ENCODE measurements at regions not wholly inside any gene's neighbourhood (a gene's known extent, or its start where the extent isn't known, plus 50 kb on each side); places are given as distances from the start of the nearest gene placed in this dataset.

DNA sequence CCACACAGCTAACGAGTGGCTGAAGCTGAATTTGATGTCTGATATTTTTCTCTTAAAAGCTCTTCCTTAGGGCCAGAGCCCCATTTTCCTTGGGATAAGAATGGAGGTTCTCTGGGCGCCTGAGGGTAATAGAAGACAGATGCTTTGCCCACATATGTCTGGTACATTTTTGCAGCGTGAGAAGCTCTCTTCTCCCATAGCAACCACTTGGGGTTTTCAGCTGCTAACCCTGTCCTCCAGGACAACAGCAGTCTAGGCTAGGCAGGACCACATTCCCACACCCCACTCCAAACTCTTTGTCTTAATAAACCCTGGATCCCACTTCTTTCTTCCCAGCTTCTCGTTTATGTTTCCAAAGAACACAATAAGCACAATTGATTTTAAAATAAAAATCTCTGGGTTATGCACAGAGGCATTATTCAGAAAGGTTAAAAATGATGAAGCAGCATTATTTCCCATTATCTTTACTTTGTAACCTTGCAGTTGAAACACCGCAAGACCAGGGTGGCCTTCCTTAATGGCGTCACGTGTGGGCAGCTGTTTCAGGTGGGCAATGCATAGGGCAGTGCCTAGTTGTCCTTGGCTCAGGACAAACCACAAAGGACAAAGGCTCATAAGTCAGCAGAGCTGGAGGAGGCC lies 56.5 kb upstream of the NTRK3 start:
- H3K4me3 ChIP-seq (replicated peaks in 1 of 2; ENCODE audit: low read depth in 1 of 2, low read length in 2 of 2), result no peak overlapping the region
- intact Hi-C loops (cut with micrococcal nuclease), result no loop called here
- peaks cover 41% of the 10 kb centered on the region; the same call in 1 of the 2 replicates for H3K27me3 ChIP-seq (ENCODE audit: insufficient read depth, low read length)
- no peak for ATAC-seq
- RAD21 ChIA-PET (ENCODE audit: low non-redundant PET in 1 of 2, low total read pairs in 2 of 2, uncharacterized antibody in 2 of 2, unreplicated experiment in 2 of 2), result no interaction called here
- H2AFZ ChIP-seq (ENCODE audit: low read depth, low read length, poor library complexity, severe bottlenecking), result no peak overlapping the region
- no peak overlapping the region for H3K9ac ChIP-seq (ENCODE audit: low read length)
- no peaks in the 10 kb centered on the region for H3K79me2 ChIP-seq (ENCODE audit: insufficient read depth, low read length)
- CTCF ChIA-PET, result interaction anchor here (0.5 kb wide), 1 partner anchor 20 kb away, joined by 3 read pairs; no protein-coding TSS in a partner anchor
- TF ChIP-seq, protein P1, sequence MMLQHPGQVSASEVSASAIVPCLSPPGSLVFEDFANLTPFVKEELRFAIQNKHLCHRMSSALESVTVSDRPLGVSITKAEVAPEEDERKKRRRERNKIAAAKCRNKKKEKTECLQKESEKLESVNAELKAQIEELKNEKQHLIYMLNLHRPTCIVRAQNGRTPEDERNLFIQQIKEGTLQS (IDR thresholded peaks at IDR 0.05), result no peak
- no peak for TF ChIP-seq JUND (IDR thresholded peaks at IDR 0.05)
- TF ChIP-seq RAD21 (IDR thresholded peaks at IDR 0.05; ENCODE audit: low read depth), result no peak
- TF ChIP-seq SIN3A (IDR thresholded peaks at IDR 0.05; ENCODE audit: low read depth), result no peak
- TF ChIP-seq ZFX (IDR thresholded peaks at IDR 0.05), result no peak
- no peak for TF ChIP-seq EZH2 (IDR thresholded peaks at IDR 0.05)
- no peak for TF ChIP-seq POLR2AphosphoS5 (IDR thresholded peaks at IDR 0.05; ENCODE audit: low read depth, low read length)
- no peak for TF ChIP-seq TCF7L2 (IDR thresholded peaks at IDR 0.05; ENCODE audit: borderline replicate concordance, extremely low read depth, insufficient read depth, insufficient read length)
- TF ChIP-seq, protein P2, sequence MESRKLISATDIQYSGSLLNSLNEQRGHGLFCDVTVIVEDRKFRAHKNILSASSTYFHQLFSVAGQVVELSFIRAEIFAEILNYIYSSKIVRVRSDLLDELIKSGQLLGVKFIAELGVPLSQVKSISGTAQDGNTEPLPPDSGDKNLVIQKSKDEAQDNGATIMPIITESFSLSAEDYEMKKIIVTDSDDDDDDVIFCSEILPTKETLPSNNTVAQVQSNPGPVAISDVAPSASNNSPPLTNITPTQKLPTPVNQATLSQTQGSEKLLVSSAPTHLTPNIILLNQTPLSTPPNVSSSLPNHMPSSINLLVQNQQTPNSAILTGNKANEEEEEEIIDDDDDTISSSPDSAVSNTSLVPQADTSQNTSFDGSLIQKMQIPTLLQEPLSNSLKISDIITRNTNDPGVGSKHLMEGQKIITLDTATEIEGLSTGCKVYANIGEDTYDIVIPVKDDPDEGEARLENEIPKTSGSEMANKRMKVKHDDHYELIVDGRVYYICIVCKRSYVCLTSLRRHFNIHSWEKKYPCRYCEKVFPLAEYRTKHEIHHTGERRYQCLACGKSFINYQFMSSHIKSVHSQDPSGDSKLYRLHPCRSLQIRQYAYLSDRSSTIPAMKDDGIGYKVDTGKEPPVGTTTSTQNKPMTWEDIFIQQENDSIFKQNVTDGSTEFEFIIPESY (IDR thresholded peaks at IDR 0.05; ENCODE audit: extremely low read depth, insufficient replicate concordance, low read length), result no peak
- no peak for TF ChIP-seq EZH2phosphoT487 (IDR thresholded peaks at IDR 0.05; ENCODE audit: borderline replicate concordance)
- TF ChIP-seq, protein P3, sequence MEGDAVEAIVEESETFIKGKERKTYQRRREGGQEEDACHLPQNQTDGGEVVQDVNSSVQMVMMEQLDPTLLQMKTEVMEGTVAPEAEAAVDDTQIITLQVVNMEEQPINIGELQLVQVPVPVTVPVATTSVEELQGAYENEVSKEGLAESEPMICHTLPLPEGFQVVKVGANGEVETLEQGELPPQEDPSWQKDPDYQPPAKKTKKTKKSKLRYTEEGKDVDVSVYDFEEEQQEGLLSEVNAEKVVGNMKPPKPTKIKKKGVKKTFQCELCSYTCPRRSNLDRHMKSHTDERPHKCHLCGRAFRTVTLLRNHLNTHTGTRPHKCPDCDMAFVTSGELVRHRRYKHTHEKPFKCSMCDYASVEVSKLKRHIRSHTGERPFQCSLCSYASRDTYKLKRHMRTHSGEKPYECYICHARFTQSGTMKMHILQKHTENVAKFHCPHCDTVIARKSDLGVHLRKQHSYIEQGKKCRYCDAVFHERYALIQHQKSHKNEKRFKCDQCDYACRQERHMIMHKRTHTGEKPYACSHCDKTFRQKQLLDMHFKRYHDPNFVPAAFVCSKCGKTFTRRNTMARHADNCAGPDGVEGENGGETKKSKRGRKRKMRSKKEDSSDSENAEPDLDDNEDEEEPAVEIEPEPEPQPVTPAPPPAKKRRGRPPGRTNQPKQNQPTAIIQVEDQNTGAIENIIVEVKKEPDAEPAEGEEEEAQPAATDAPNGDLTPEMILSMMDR (IDR thresholded peaks at IDR 0.05 in 2 of 3, conservative IDR thresholded peaks at IDR 0.05 in 1 of 3; ENCODE audit: borderline replicate concordance in 1 of 3, insufficient read depth in 1 of 3, low read depth in 2 of 3, low read length in 2 of 3), result no peak
- TF ChIP-seq CEBPB (IDR thresholded peaks at IDR 0.05; ENCODE audit: low read depth), result no peak
- TF ChIP-seq SRF (IDR thresholded peaks at IDR 0.05; ENCODE audit: low read depth), result no peak
- TF ChIP-seq ZNF274 (IDR thresholded peaks at IDR 0.05; ENCODE audit: low read depth, low read length), result no peak
- TF ChIP-seq CBX3 (IDR thresholded peaks at IDR 0.05; ENCODE audit: low read depth), result no peak
- no peak for TF ChIP-seq ELF1 (IDR thresholded peaks at IDR 0.05; ENCODE audit: borderline replicate concordance, low read depth)
- no peak for TF ChIP-seq POLR2A (IDR thresholded peaks at IDR 0.05; ENCODE audit: borderline replicate concordance, extremely low read depth, insufficient read depth, insufficient read length)
- no peaks in the 10 kb centered on the region for H3K36me3 ChIP-seq (ENCODE audit: control insufficient read depth in 1 of 2, insufficient read depth in 2 of 2, low read length in 2 of 2)
- H3K9me3 ChIP-seq (ENCODE audit: control insufficient read depth in 1 of 2, insufficient read depth in 1 of 2, low read depth in 1 of 2, low read length in 2 of 2), result no peaks in the 10 kb centered on the region
- no peaks in the 10 kb centered on the region for H4K20me1 ChIP-seq (ENCODE audit: insufficient read depth)
- H3K27ac ChIP-seq (ENCODE audit: low read depth, low read length), result no peak overlapping the region
- DNase-seq (ENCODE audit: low read depth, low spot score), result no peak
- no peaks in the 10 kb centered on the region for H3K9me2 ChIP-seq (ENCODE audit: insufficient read depth)
- no TSS peak for BruUV-seq (replicated peaks)
- POLR2A ChIA-PET, result no interaction called here
- no peaks in the 10 kb centered on the region for H3K4me1 ChIP-seq (ENCODE audit: control insufficient read depth in 1 of 2, insufficient read depth in 2 of 2, low read length in 2 of 2)
- H3K4me2 ChIP-seq (ENCODE audit: low read length), result no peak overlapping the region
